ENCODE measurements at regions not wholly inside any gene's neighbourhood (a gene's known extent, or its start where the extent isn't known, plus 50 kb on each side); places are given as distances from the start of the nearest gene placed in this dataset.

DNA sequence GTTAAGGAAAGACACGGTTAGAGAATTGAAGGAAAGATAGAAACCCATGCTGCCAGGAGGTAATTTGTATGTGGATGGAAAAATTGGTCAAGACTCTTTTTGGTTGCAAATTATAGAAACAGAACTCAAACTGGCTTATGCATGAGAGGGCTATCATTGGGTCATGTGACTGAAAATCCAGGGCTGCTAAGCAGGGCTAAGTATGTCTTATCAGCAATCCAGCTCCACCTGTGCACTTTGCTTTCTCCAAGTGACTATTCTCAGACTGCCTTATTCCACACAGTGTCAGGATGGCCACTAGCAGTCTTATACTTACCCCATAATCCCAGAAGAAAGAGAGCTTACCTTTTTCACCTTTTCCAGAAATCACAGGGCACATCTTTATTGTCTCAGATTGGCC is 113.5 kb downstream of the CBLN1 start:
- TF ChIP-seq EGR1 (IDR thresholded peaks at IDR 0.05; ENCODE audit: low read depth in 2 of 2) (no peak), SP1 (IDR thresholded peaks at IDR 0.05) (no peak)
- TF ChIP-seq, protein P1, sequence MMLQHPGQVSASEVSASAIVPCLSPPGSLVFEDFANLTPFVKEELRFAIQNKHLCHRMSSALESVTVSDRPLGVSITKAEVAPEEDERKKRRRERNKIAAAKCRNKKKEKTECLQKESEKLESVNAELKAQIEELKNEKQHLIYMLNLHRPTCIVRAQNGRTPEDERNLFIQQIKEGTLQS (IDR thresholded peaks at IDR 0.05): no peak
- TF ChIP-seq, protein P2, sequence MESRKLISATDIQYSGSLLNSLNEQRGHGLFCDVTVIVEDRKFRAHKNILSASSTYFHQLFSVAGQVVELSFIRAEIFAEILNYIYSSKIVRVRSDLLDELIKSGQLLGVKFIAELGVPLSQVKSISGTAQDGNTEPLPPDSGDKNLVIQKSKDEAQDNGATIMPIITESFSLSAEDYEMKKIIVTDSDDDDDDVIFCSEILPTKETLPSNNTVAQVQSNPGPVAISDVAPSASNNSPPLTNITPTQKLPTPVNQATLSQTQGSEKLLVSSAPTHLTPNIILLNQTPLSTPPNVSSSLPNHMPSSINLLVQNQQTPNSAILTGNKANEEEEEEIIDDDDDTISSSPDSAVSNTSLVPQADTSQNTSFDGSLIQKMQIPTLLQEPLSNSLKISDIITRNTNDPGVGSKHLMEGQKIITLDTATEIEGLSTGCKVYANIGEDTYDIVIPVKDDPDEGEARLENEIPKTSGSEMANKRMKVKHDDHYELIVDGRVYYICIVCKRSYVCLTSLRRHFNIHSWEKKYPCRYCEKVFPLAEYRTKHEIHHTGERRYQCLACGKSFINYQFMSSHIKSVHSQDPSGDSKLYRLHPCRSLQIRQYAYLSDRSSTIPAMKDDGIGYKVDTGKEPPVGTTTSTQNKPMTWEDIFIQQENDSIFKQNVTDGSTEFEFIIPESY (IDR thresholded peaks at IDR 0.05): no peak
- TF ChIP-seq, protein P3, sequence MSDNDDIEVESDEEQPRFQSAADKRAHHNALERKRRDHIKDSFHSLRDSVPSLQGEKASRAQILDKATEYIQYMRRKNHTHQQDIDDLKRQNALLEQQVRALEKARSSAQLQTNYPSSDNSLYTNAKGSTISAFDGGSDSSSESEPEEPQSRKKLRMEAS (IDR thresholded peaks at IDR 0.05): no peak
- Histone ChIP-seq H3K9me3 (ENCODE audit: control insufficient read depth in 4 of 4, low read length in 3 of 4) (no peaks in the 10 kb centered on the region), H3K4me3 (ENCODE audit: low read depth in 1 of 3, low read length in 3 of 3) (no peak overlapping the region), H3K27ac (ENCODE audit: low read depth in 1 of 2, low read length in 2 of 2) (no peak overlapping the region), H3K27me3 (ENCODE audit: control insufficient read depth in 4 of 4, insufficient read depth in 4 of 4, low read length in 3 of 4) (peaks cover 0 to 5% (median 1%) of the 10 kb centered on the region in 4 donors), H3K9ac (ENCODE audit: low read depth in 1 of 2, low read length in 2 of 2) (no peak overlapping the region), H3K4me1 (ENCODE audit: control insufficient read depth in 4 of 4, insufficient read depth in 4 of 4, low read length in 3 of 4) (no peaks in the 10 kb centered on the region), H3K36me3 (ENCODE audit: control insufficient read depth in 4 of 4, insufficient read depth in 3 of 4, low read depth in 1 of 4, low read length in 3 of 4) (no peaks in the 10 kb centered on the region)
- 68% methylated on average over 1 of the region's 1 CpG for WGBS
- no peak for DNase-seq (ENCODE audit: low spot score)

DNA sequence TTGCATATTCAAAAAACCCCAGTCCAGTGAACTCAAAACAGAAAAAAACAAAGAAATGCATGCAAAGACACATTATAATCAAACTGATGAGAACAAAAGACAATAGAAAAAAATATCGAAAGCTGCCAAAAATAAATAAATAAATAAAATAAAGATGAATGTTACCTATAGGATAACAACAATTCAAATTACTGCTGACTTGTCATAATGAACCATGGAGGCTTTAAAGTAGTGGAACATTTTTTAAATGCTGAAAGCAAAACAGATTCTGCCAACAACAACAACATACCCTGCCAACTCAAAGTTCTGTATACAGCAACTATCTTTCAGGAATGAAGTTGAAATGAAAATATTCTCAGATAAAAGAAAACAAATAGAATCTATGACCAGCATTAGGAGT is 116.6 kb downstream of the CBLN1 start:
- Histone ChIP-seq H3K27ac (ENCODE audit: low read depth in 1 of 2, low read length in 2 of 2) (no peak overlapping the region), H3K27me3 (ENCODE audit: control insufficient read depth in 4 of 4, insufficient read depth in 4 of 4, low read length in 3 of 4) (peaks cover 0 to 5% (median 2%) of the 10 kb centered on the region in 4 donors), H3K9me3 (ENCODE audit: control insufficient read depth in 4 of 4, low read length in 3 of 4) (no peaks in the 10 kb centered on the region), H3K4me1 (ENCODE audit: control insufficient read depth in 4 of 4, insufficient read depth in 4 of 4, low read length in 3 of 4) (no peaks in the 10 kb centered on the region), H3K36me3 (ENCODE audit: control insufficient read depth in 4 of 4, insufficient read depth in 3 of 4, low read depth in 1 of 4, low read length in 3 of 4) (no peaks in the 10 kb centered on the region), H3K9ac (ENCODE audit: low read depth in 1 of 2, low read length in 2 of 2) (no peak overlapping the region), H3K4me3 (ENCODE audit: low read depth in 1 of 3, low read length in 3 of 3) (no peak overlapping the region)
- 92% methylated on average over 1 of the region's 1 CpG for WGBS
- TF ChIP-seq RAD21 (IDR thresholded peaks at IDR 0.05) (no peak), FOXA2 (IDR thresholded peaks at IDR 0.05) (no peak), TAF1 (conservative IDR thresholded peaks at IDR 0.05) (no peak), NR2F2 (IDR thresholded peaks at IDR 0.05) (no peak), GABPA (IDR thresholded peaks at IDR 0.05 in 1 of 2, conservative IDR thresholded peaks at IDR 0.05 in 1 of 2) (no peak), FOXA1 (IDR thresholded peaks at IDR 0.05) (no peak), RXRA (IDR thresholded peaks at IDR 0.05) (no peak), YY1 (IDR thresholded peaks at IDR 0.05) (no peak), JUND (IDR thresholded peaks at IDR 0.05) (no peak), HNF4A (conservative IDR thresholded peaks at IDR 0.05) (no peak), EGR1 (IDR thresholded peaks at IDR 0.05; ENCODE audit: low read depth in 2 of 2) (no peak), SP1 (IDR thresholded peaks at IDR 0.05) (no peak)
- TF ChIP-seq, protein P4, sequence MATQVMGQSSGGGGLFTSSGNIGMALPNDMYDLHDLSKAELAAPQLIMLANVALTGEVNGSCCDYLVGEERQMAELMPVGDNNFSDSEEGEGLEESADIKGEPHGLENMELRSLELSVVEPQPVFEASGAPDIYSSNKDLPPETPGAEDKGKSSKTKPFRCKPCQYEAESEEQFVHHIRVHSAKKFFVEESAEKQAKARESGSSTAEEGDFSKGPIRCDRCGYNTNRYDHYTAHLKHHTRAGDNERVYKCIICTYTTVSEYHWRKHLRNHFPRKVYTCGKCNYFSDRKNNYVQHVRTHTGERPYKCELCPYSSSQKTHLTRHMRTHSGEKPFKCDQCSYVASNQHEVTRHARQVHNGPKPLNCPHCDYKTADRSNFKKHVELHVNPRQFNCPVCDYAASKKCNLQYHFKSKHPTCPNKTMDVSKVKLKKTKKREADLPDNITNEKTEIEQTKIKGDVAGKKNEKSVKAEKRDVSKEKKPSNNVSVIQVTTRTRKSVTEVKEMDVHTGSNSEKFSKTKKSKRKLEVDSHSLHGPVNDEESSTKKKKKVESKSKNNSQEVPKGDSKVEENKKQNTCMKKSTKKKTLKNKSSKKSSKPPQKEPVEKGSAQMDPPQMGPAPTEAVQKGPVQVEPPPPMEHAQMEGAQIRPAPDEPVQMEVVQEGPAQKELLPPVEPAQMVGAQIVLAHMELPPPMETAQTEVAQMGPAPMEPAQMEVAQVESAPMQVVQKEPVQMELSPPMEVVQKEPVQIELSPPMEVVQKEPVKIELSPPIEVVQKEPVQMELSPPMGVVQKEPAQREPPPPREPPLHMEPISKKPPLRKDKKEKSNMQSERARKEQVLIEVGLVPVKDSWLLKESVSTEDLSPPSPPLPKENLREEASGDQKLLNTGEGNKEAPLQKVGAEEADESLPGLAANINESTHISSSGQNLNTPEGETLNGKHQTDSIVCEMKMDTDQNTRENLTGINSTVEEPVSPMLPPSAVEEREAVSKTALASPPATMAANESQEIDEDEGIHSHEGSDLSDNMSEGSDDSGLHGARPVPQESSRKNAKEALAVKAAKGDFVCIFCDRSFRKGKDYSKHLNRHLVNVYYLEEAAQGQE (IDR thresholded peaks at IDR 0.05): no peak
- TF ChIP-seq, protein P3 (IDR thresholded peaks at IDR 0.05): no peak
- TF ChIP-seq, protein P1 (IDR thresholded peaks at IDR 0.05): no peak
- no peak for DNase-seq (ENCODE audit: low spot score)
